DMS53 treated with DMSO at 0.1 percent for 48 hours (cell line): ENCODE measurements at regions not wholly inside any gene's neighbourhood (a gene's known extent, or its start where the extent isn't known, plus 50 kb on each side); places are given as distances from the start of the nearest gene placed in this dataset.
A peak's percentile ranks its signal among the peaks of the same experiment; 100 is the strongest.

Experiments used
- DNase-seq: peaks from one replicate; lab custom pipeline; 2025; ENCODE audit not compliant: unreplicated experiment; lab: John Stamatoyannopoulos, UW

DNA sequence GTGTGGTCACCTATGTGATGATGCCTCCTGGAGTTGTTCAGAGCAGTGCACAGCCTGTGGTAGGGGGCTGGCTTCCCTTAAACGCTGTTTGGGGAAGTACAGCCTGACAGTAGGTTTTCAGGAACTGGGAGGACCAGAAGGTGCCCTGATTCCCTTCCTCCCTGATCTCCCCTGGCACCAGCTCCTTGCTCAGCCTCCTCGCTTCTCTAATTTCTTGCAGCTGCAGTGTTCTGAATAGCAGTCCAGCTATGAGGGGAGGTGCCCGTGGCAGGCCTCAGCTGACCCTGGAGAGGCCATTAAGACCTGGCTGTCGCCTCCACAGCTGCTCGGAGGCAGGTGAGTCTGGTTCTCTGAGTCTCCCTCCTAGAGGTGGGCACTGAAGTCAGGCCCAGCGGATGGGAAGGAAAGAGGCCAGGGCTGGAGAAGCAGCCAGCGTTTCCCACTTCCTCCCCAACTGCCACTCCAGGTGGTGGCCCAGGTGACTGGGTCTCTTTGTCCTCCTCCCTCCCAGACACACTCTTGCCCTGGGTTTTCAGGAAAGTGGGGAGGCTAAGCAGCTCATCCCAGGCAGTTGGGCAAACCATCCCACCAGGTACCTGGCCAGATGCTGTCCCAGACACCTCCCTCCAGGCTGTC lies 52.0 kb upstream of the RPL11 start:
- DNase-seq, result no peak

DNA sequence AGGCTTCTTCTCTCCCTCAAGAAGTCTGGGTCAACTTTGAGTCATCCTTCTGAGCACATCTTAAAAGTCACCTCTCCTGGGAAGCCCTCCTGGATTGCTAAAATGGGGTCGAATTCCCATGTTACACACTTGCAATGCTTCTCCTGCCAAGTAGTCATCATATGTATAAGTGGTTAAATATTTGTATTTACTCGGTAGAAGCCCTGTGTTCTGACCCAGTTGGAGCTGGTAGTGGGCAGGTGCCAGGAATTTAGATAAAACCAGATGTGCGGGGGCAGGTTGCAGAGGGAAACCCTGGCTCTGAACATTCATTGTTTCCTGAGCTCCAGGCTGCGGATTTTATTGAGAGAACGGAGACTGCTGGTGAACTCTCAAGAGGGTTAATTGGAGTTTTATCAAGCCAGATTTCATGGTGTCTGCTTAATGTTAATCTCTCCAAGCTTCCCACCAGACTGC lies 52.8 kb upstream of the RPL11 start:
- DNase-seq, result no peak

DNA sequence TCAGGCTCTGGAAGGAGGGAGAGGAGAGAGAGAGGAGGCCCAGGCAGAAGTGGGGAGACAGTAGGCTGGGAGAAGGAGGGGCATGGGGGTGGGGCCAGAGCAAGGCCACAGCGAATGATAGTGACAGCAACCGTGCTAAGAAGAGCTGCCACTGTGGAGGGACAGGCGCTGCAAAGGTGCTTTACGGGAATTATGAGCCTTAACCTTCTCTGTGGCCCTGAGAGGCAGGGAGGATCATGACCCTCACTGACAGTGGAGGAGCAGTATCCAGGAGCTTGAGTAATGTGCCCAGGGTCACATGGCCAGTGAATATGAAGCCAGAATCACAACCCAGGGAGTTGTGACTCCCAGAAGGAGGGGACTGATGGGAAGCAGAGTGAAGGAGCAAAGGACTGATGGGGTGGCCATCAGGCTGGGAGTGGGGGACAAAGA lies 53.4 kb upstream of the RPL11 start:
- DNase-seq, result no peak

DNA sequence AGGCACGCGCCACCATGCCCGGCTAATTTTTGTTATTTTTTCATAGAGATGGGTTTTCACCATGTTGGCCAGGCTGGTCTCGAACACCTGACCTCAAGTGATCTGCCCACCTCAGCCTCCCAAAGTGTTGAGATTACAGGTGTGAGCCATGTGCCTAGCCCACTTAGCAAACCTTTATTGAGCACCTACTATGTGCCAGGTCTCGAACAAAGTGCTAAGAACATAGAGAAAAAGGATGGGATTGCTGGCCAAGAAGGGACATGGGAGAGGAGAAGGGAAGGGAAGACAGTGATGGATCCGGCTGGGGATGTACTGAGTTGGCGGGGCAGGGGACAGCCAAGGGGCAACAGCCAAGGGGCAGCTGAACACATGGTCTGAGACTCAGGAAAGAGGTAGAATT lies 55.6 kb upstream of the RPL11 start:
- no peak for DNase-seq

DNA sequence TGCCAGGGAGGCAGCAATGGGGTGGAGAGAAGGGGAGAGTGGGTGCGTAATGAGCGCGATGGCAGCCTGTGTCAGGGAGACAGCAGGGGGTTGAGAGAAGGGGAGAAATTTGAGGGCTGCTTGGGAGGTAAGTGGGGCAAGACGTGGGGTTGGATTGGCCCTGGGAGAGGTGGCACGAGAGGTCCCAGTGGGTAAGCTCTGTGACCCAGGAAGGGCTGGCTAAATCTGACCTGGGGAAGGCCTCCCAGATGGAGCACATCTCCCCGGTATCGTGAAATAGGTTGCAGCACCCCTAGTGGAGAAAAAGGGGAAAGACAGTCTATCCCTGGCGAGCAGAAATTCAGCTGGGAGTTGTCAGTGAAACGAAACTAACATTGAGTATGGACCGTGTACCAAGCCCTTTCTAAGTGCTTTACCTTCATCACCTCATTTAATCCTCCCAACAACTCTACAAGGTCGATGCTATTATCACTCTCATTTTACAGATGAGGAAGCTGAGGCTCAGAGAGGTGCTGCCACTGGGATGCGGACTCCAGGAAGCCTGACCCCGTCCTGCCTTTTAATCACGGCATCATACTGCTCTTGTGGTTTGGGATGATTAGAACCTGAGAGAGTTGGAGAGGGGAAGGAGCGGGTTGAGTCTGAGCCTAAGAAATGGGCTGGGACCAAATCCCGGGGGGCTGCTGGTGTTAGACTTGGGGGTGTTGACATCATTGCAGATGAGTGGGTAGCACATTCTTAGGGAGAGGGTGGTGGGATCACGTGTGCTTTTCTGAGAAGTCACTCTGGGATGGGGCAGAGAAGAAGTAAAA lies 56.6 kb upstream of the RPL11 start:
- DNase-seq, result peak; percentile 79

DNA sequence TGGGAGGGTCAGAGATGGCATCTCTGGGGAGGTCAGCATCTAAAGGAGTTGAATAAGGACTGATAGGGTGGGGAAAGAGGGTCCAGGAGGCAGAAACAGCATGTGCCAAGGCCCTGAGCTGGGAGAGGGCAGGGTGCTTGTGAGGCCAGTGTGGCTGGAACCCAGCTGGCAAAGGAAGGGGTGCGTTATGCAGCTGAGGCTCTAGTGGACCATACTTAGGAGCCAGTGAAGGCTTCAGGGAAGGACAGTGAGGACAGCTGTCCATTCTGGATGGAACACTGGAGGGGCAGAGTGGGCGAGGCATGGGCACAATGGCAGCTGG lies 57.1 kb upstream of the RPL11 start:
- no peak for DNase-seq

DNA sequence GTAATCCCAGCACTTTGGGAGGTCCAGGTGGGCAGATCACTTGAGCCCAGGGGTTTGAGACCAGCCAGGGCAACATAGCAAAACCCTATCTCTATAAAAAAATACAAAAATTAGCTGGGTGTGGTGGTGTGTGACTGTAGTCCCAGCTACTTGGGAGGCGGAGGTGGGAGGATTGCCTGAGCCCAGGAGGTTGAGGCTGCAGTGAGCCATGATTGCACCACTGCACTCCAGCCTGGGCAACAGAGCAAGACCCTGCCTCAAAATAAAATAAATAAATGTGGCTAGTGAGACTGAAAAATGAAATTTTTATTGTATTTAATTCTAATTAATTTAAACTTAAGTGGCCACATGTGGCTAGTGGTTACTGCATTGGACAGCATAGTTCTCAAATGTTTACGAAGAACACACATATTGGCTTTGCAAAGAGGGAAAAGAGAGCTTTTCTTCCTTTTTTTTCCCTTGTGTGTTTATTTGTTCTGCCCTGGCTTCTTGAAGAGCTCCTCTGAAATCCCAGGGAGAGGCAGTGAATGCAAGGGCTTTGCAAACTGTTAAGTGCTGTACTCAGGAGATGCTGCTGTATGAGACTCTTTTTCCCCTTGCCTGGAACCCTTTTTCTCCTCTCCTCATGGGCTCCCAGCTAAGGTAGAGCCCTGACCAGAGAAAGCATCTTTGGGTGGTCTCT lies 59.0 kb upstream of the RPL11 start:
- DNase-seq, result no peak

DNA sequence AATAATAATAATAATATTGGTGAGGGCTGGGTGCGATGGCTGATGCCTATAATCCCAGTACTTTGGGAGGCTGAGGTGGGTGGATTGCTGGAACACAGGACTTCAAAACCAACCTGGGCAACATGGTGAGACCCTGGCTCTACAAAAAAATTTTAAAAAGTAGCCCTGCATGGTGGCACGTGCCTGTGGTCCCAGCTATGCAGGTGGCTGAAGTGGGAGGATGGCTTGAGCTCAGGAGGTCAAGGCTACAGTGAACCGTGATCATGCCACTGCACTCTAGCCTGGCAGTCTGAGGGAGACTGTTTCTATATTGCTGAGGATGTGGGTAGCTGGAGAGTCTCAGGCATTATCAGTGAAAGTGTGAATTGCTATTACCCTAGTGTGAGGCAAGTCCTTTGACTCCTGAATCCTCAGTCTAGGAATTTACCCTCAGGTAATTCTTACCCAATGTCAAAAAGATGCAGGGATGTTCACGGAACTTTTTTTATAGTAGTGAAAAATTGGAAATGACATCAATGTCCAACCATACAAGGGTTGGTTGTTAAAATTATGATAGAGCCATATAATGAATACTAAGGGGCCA lies 61.8 kb upstream of the RPL11 start:
- DNase-seq, result no peak

DNA sequence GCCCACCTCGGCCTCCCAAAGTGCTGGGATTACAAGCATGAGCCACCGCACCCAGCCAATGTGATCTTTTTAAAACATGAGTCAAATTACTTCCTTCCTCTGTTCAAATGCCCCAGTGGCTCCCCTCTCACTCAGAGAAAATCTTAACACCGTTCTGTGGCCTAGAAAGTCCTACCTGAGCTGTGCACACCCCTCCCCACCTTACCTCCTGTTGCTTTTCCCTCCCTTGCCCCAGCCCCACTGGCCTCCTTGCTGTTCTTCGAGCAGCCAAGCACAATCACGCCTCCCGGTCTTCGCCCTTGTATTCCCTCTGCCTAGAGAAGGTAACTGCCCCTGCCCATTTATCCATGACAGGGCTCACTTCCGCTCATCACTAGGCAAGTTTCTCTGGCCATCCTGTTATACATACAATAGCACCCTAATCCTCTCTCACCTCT lies 62.6 kb upstream of the RPL11 start:
- no peak for DNase-seq

DNA sequence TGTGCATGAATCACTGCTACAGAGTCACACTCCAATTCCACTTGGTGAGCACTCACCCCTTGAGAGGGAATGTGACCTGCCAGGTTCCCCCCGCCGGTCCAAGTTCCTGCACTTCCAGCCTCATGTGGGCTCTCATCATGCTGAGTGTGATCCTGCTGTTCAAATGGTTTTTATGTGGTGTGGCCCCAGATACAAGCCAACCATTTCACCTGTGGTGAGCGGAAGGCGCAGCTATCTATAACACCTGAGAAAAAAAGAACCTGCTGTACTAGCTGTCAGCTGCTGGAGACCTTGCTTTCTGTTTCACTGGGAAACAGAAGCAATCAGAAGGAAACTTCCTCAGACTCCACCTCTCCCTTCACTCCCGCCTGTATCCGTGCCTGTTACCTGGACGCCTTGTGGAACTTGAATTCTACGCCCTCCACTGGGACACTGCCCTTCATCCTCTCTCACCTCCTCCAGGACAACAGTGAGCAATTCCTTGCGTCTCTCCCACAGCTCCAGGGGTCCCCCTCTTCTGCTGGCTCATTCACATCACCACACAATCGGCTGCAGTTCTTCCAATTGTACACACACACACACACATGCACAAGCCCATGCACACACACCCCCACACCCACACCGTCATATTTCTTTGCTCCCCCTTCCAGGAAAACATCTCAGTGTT lies 64.4 kb upstream of the RPL11 start:
- no peak for DNase-seq

DNA sequence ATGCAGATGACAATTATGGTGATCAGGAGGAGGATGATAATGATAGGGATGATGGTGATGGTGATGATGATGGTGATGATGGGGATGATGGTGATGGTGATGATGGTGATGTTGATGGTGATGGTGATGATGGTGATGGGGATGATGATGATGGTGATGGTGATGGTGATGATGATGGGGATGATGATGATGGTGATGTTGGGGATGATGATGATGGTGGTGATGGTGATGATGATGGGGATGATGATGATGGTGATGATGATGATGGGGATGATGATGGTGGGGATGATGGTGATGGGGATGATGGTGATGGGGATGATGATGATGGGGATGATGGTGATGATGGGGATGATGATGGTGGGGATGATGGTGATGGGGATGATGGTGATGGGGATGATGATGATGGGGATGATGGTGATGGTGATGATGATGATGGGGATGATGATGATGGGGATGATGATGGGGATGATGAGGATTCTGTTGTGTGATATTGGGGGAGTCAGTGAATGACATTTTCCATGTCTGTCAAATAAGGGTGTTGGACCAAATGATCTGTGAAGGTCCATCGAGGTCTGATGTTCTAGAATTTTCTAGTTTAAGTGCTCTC lies 65.6 kb upstream of the RPL11 start:
- DNase-seq, result no peak

DNA sequence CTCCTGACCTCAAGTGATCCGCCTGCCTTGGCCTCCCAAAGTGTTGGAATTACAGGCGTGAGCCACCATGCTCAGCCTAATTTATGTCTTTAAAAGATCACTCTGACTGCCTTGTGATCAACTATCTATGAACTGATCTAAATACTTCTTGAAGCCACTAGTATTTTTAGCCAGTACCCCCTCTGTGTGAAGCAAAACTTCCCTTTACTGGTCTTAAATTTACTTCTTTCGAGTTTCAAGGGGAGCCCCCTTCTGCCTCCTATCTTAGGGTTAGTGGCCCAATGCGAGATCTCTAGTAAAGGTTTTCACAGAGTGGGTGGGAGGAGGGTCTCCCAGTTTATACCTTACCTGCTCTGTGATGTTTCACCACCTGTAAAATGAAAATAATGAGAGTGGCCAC lies 66.1 kb upstream of the RPL11 start:
- no peak for DNase-seq

DNA sequence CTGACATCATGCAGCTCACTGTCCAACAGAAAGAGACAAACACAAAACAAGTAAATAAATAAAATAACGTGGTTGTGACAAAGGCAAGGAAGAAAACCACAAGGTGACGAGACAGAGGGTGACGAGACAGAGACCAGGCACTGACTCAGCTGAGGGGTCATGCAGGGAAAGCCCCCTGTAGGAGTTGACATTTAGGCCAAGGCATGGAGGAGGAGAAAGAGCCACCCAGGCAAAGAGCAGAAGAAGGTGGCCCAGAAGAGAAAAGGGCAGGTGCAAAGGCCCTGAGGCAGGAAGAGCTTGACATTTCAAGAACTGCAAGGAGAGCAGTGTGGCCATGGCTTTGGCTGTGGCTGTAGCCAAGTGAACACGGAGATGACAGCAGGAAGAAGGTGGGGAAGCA lies 65.1 kb upstream of the ID3 start:
- DNase-seq, result no peak

DNA sequence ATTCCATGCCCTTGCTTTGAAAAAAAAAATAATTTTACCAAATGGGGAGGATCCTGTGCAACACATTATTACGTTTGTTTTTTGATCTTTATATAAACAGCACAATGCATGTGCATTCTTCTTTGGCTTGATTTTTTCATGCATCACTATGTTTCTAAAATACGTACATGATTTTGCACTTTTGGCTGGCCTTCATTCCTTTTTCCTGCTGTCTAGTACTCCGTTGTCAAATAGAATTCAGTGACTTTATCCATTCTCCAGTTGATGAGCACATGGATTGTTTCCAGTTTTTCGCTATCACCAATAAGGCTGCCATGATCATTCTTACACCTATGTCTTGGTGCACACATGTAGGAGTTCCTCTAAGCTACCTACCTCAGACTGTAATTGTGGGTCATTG lies 63.0 kb upstream of the ID3 start:
- no peak for DNase-seq

DNA sequence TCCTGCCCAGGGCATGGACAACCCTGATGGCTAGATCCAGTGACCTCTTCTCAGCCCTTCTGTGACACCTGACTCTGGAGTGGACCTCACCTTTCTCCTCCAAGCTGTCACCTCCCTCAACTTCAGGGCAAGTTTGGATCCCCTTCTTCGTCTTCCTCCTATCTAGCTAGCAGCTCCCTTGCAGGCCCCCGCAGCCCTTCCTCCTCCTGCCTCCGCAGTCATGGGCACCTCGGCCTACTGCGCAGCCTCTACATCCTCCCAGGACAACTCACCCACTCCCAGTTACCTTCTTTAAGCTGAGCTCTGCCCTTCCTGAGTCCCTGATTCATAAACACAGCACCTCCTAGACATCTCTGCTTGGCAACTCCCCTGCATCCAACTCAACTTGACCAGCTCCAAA lies 61.3 kb upstream of the ID3 start:
- DNase-seq, result no peak

DNA sequence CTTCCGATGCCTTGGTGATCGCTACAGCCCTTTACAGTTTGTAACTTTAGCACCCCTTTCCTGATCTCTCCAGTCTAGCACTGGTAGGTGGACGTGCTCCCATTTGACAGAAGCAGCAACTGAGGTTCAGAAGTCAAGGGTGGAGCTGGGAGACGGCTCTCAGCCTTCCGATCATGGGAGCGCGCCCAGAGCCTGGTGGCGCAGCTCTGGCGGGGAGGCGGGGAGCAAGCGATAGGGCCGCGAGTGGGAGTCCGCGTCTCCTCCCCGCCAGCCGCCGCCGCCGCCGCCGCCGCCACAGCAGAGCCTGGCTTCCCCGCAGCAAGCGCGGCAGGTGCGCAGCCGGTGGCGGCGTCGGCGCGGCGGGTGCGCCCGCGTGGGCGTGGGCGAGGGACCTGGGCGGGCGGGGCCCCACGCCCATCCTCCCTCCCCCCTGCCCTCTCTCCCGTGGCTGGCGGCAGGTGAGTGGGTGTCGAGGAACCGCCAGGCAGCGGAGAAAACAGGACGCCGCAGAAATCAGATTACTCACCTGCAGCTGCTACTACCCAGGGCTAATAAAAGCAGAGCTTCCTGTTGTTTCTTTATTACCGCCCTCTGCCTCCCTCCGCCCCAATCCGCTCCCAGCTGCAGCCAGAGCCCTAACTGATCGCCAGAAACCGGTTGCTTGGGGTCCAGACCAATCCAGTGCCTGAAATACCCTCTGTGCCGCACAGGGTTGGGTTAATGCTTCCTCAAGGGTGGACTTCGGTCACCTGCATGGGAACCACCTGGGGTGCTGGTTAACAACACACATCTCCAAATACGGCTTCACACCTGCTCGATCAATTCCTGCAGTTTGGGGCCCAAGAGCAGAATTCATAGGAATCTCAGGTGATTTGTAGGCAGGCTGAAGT lies 60.2 kb upstream of the ID3 start:
- DNase-seq, result peak; percentile 90

DNA sequence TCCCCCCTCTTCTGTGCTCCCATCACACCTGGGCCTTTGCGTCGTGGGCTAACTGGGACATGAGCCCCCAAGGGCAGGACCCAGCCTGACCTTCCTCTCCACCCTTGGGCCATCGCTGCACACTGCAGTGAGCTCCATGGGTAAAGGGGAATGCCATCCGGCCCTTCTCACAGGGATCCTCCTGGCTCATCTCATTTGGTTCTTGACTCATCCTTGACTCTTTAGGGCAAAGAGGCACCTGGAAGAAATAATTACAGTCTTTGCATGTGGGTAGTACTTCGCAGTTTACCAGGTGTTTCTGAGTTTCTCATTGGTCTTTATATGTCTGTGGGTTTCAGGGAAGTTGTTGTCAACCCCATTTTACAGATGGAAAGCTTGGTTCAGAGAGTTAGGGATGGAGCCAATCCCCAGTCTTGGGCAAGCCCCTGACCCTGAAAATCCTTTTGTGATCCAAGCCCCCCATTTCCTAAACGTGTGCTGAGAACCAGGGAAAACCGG lies 59.3 kb upstream of the ID3 start:
- no peak for DNase-seq

DNA sequence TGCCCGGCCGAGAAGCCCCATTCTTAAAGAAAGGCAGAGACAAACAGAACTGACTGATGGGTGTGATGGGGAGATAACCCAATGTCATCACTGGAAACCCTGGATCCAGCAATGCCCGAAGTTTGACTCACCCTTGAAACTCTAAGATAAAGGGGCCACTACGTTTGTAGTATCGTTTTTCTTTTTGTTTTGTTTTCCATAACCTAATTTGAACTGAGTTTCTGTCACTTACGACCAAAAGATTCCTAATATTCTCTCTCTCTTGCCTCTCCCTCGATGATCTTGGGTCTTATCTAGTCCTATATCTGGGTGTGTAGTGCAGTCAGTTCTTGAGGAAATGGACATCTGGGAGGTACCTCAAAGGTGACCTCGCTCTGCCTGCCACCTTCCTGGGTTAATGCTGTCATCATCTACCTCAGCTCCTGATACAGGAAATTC lies 57.8 kb upstream of the ID3 start:
- no peak for DNase-seq

DNA sequence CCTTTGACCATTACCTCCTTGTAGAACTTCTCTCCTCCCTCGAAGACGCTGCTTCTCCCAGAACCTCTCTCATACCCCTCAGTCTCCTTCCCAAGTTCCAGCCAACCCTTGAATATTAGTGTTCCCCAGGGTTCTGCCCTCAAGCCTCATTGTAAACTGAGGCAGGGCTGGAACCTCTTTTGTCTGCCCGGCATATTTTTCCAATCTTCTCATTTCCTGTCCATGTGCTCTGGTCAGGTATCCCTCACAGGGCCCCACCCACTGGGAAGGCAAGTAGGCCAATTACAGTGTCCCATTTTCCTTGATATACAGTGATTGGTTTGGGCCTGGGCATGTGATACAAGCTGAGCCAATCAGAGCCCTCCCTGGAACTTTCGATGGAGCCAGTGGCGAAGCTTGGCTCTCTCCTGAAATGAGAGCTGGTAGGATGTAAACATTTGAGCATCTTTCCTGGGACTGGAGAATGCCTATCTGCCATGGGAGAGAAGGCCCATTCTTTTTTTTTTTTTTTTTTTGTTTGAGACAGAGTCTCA lies 57.1 kb upstream of the ID3 start:
- DNase-seq, result no peak
